ENCODE measurements at regions not wholly inside any gene's neighbourhood (a gene's known extent, or its start where the extent isn't known, plus 50 kb on each side); places are given as distances from the start of the nearest gene placed in this dataset.

- no peaks in the 10 kb centered on the region for H3K4me1 ChIP-seq (ENCODE audit: control insufficient read depth in 1 of 2, insufficient read depth in 2 of 2, low read length in 2 of 2)
- BruUV-seq (replicated peaks): no TSS peak
- H3K9ac ChIP-seq (ENCODE audit: low read length): no peak overlapping the region
- TF ChIP-seq CTCF (IDR thresholded peaks at IDR 0.05 in 2 of 3, conservative IDR thresholded peaks at IDR 0.05 in 1 of 3; ENCODE audit: borderline replicate concordance in 1 of 3, insufficient read depth in 1 of 3, low read depth in 2 of 3, low read length in 2 of 3): no peak
- TF ChIP-seq TCF7L2 (IDR thresholded peaks at IDR 0.05; ENCODE audit: borderline replicate concordance, extremely low read depth, insufficient read depth, insufficient read length): no peak
- no peak for TF ChIP-seq SIN3A (IDR thresholded peaks at IDR 0.05; ENCODE audit: low read depth)
- no peak for TF ChIP-seq ATF3 (IDR thresholded peaks at IDR 0.05)
- TF ChIP-seq REST (IDR thresholded peaks at IDR 0.05; ENCODE audit: low read depth): no peak
- TF ChIP-seq MAX (IDR thresholded peaks at IDR 0.05): no peak
- no peak for TF ChIP-seq SRF (IDR thresholded peaks at IDR 0.05; ENCODE audit: low read depth)
- TF ChIP-seq CEBPB (IDR thresholded peaks at IDR 0.05; ENCODE audit: low read depth): no peak
- no peak for TF ChIP-seq EGR1 (IDR thresholded peaks at IDR 0.05; ENCODE audit: low read depth)
- no peak for TF ChIP-seq RAD21 (IDR thresholded peaks at IDR 0.05; ENCODE audit: low read depth)
- no peak for TF ChIP-seq ZFX (IDR thresholded peaks at IDR 0.05)
- no peak for TF ChIP-seq FOSL1 (IDR thresholded peaks at IDR 0.05; ENCODE audit: low read depth)
- TF ChIP-seq ZNF274 (IDR thresholded peaks at IDR 0.05; ENCODE audit: low read depth, low read length): no peak
- CTCF ChIA-PET: no interaction called here
- H3K4me3 ChIP-seq (replicated peaks in 1 of 2; ENCODE audit: low read depth in 1 of 2, low read length in 2 of 2): no peak overlapping the region
- H2AFZ ChIP-seq (ENCODE audit: low read depth, low read length, poor library complexity, severe bottlenecking): no peak overlapping the region
- H3K9me2 ChIP-seq (ENCODE audit: insufficient read depth): no peaks in the 10 kb centered on the region
- POLR2A ChIA-PET: no interaction called here
- no peaks in the 10 kb centered on the region for H4K20me1 ChIP-seq (ENCODE audit: insufficient read depth)
- H3K79me2 ChIP-seq (ENCODE audit: insufficient read depth, low read length): no peaks in the 10 kb centered on the region
- no peaks in the 10 kb centered on the region for H3K36me3 ChIP-seq (ENCODE audit: control insufficient read depth in 1 of 2, insufficient read depth in 2 of 2, low read length in 2 of 2)
- no peak for ATAC-seq
- no peak overlapping the region for H3K4me2 ChIP-seq (ENCODE audit: low read length)
- no peak overlapping the region for H3K27ac ChIP-seq (ENCODE audit: low read depth, low read length)
- DNase-seq (ENCODE audit: low read depth, low spot score): no peak
- intact Hi-C loops (cut with micrococcal nuclease): no loop called here
- RAD21 ChIA-PET (ENCODE audit: low non-redundant PET in 1 of 2, low total read pairs in 2 of 2, uncharacterized antibody in 2 of 2, unreplicated experiment in 2 of 2): no interaction called here
- H3K27me3 ChIP-seq (ENCODE audit: insufficient read depth, low read length): no peaks in the 10 kb centered on the region
- no peaks in the 10 kb centered on the region; a peak in 2 of 4 replicates for H3K9me3 ChIP-seq (ENCODE audit: control insufficient read depth in 1 of 2, insufficient read depth in 1 of 2, low read depth in 1 of 2, low read length in 2 of 2)
These were observed 83.3 kb downstream of the ATPSCKMT start for GRCh38 chr5:10166392-10166791.
